Erythroblast (primary cell): ENCODE measurements at regions not wholly inside any gene's neighbourhood (a gene's known extent, or its start where the extent isn't known, plus 50 kb on each side); places are given as distances from the start of the nearest gene placed in this dataset.

Source experiments
- GATA1 ChIP-seq: IDR thresholded peaks from 2 replicates; pipeline ENCODE4 v1.6.1; 2011; ENCODE audit warnings: low read depth, mild to moderate bottlenecking, control low read depth, low read length, moderate library complexity
- POLR2A ChIP-seq: IDR thresholded peaks from 2 replicates; pipeline ENCODE4 v1.6.1; 2011; ENCODE audit warnings: mild to moderate bottlenecking, low read length

- TF ChIP-seq POLR2A, result no peak
- TF ChIP-seq GATA1, result no peak
These were observed 165.9 kb upstream of the RND3 start for GRCh38 chr2:150653351-150653750.
